ENCODE measurements at regions not wholly inside any gene's neighbourhood (a gene's known extent, or its start where the extent isn't known, plus 50 kb on each side); places are given as distances from the start of the nearest gene placed in this dataset.

- Histone ChIP-seq H3K4me1 (ENCODE audit: insufficient read depth, low read length) (no peaks in the 10 kb centered on the region), H3K4me3 (ENCODE audit: low read length) (no peak overlapping the region), H3K9me3 (ENCODE audit: insufficient read depth, low read depth, low read length) (no peaks in the 10 kb centered on the region), H3K27me3 (ENCODE audit: insufficient read depth, low read length) (no peaks in the 10 kb centered on the region), H3K27ac (ENCODE audit: low read length) (no peak overlapping the region), H3K36me3 (ENCODE audit: insufficient read depth, low read depth, low read length) (no peaks in the 10 kb centered on the region), H3K9ac (ENCODE audit: low read depth, low read length) (no peak overlapping the region)
Observed at GRCh38 chr5:8634219-8634618, 765.3 kb downstream of the MTRR start.

- Histone ChIP-seq H3K9ac (ENCODE audit: low read depth, low read length) (no peak overlapping the region), H3K9me3 (ENCODE audit: insufficient read depth, low read depth, low read length) (no peaks in the 10 kb centered on the region), H3K36me3 (ENCODE audit: insufficient read depth, low read depth, low read length) (no peaks in the 10 kb centered on the region), H3K27me3 (ENCODE audit: insufficient read depth, low read length) (no peaks in the 10 kb centered on the region), H3K27ac (ENCODE audit: low read length) (no peak overlapping the region), H3K4me1 (ENCODE audit: insufficient read depth, low read length) (no peaks in the 10 kb centered on the region), H3K4me3 (ENCODE audit: low read length) (no peak overlapping the region)
Observed at GRCh38 chr5:8641786-8642505, 773.0 kb downstream of the MTRR start.

GRCh38 chr5:8644377-8644776 lies 775.4 kb downstream of the MTRR start:
- H3K27me3 ChIP-seq (ENCODE audit: insufficient read depth, low read length) = no peaks in the 10 kb centered on the region
- no peaks in the 10 kb centered on the region for H3K4me1 ChIP-seq (ENCODE audit: insufficient read depth, low read length)
- H3K9ac ChIP-seq (ENCODE audit: low read depth, low read length) = no peak overlapping the region
- H3K36me3 ChIP-seq (ENCODE audit: insufficient read depth, low read depth, low read length) = no peaks in the 10 kb centered on the region
- H3K4me3 ChIP-seq (ENCODE audit: low read length) = no peak overlapping the region
- no peak overlapping the region for H3K27ac ChIP-seq (ENCODE audit: low read length)
- no peaks in the 10 kb centered on the region for H3K9me3 ChIP-seq (ENCODE audit: insufficient read depth, low read depth, low read length)

- H3K4me3 ChIP-seq (ENCODE audit: low read length) = no peak overlapping the region
- H3K36me3 ChIP-seq (ENCODE audit: insufficient read depth, low read depth, low read length) = no peaks in the 10 kb centered on the region
- no peaks in the 10 kb centered on the region for H3K9me3 ChIP-seq (ENCODE audit: insufficient read depth, low read depth, low read length)
- no peak overlapping the region for H3K27ac ChIP-seq (ENCODE audit: low read length)
- H3K27me3 ChIP-seq (ENCODE audit: insufficient read depth, low read length) = no peaks in the 10 kb centered on the region
- H3K4me1 ChIP-seq (ENCODE audit: insufficient read depth, low read length) = no peaks in the 10 kb centered on the region
- no peak overlapping the region for H3K9ac ChIP-seq (ENCODE audit: low read depth, low read length)
Observed at GRCh38 chr5:8647111-8647510, 778.2 kb downstream of the MTRR start.

GRCh38 chr5:8650186-8650585 lies 781.2 kb downstream of the MTRR start:
- Histone ChIP-seq H3K9me3 (ENCODE audit: insufficient read depth, low read depth, low read length) (no peaks in the 10 kb centered on the region), H3K4me1 (ENCODE audit: insufficient read depth, low read length) (no peaks in the 10 kb centered on the region), H3K9ac (ENCODE audit: low read depth, low read length) (no peak overlapping the region), H3K4me3 (ENCODE audit: low read length) (no peak overlapping the region), H3K36me3 (ENCODE audit: insufficient read depth, low read depth, low read length) (no peaks in the 10 kb centered on the region), H3K27me3 (ENCODE audit: insufficient read depth, low read length) (no peaks in the 10 kb centered on the region), H3K27ac (ENCODE audit: low read length) (no peak overlapping the region)

- Histone ChIP-seq H3K27ac (ENCODE audit: low read length) (no peak overlapping the region), H3K9me3 (ENCODE audit: insufficient read depth, low read depth, low read length) (no peaks in the 10 kb centered on the region), H3K27me3 (ENCODE audit: insufficient read depth, low read length) (no peaks in the 10 kb centered on the region), H3K9ac (ENCODE audit: low read depth, low read length) (no peak overlapping the region), H3K4me3 (ENCODE audit: low read length) (no peak overlapping the region), H3K36me3 (ENCODE audit: insufficient read depth, low read depth, low read length) (no peaks in the 10 kb centered on the region), H3K4me1 (ENCODE audit: insufficient read depth, low read length) (no peaks in the 10 kb centered on the region)
Observed at GRCh38 chr5:8660133-8660893, 791.4 kb downstream of the MTRR start.

- no peak overlapping the region for H3K27ac ChIP-seq (ENCODE audit: low read length)
- H3K4me1 ChIP-seq (ENCODE audit: insufficient read depth, low read length) = no peaks in the 10 kb centered on the region
- no peaks in the 10 kb centered on the region for H3K36me3 ChIP-seq (ENCODE audit: insufficient read depth, low read depth, low read length)
- H3K27me3 ChIP-seq (ENCODE audit: insufficient read depth, low read length) = no peaks in the 10 kb centered on the region
- no peak overlapping the region for H3K9ac ChIP-seq (ENCODE audit: low read depth, low read length)
- H3K9me3 ChIP-seq (ENCODE audit: insufficient read depth, low read depth, low read length) = no peaks in the 10 kb centered on the region
- no peak overlapping the region for H3K4me3 ChIP-seq (ENCODE audit: low read length)
Observed at GRCh38 chr5:8663374-8663773, 794.4 kb downstream of the MTRR start.

- Histone ChIP-seq H3K27ac (ENCODE audit: low read length) (no peak overlapping the region), H3K9me3 (ENCODE audit: insufficient read depth, low read depth, low read length) (no peaks in the 10 kb centered on the region), H3K9ac (ENCODE audit: low read depth, low read length) (no peak overlapping the region), H3K4me3 (ENCODE audit: low read length) (no peak overlapping the region), H3K27me3 (ENCODE audit: insufficient read depth, low read length) (no peaks in the 10 kb centered on the region), H3K36me3 (ENCODE audit: insufficient read depth, low read depth, low read length) (no peaks in the 10 kb centered on the region), H3K4me1 (ENCODE audit: insufficient read depth, low read length) (no peaks in the 10 kb centered on the region; the same call in 1 of the 2 replicates)
Observed at GRCh38 chr5:8675182-8675581, 806.2 kb downstream of the MTRR start.

- H3K4me1 ChIP-seq (ENCODE audit: insufficient read depth, low read length) = no peaks in the 10 kb centered on the region
- no peaks in the 10 kb centered on the region for H3K27me3 ChIP-seq (ENCODE audit: insufficient read depth, low read length)
- no peaks in the 10 kb centered on the region for H3K9me3 ChIP-seq (ENCODE audit: insufficient read depth, low read depth, low read length)
- no peaks in the 10 kb centered on the region for H3K36me3 ChIP-seq (ENCODE audit: insufficient read depth, low read depth, low read length)
- H3K9ac ChIP-seq (ENCODE audit: low read depth, low read length) = no peak overlapping the region
- H3K27ac ChIP-seq (ENCODE audit: low read length) = no peak overlapping the region
- H3K4me3 ChIP-seq (ENCODE audit: low read length) = no peak overlapping the region
Observed at GRCh38 chr5:8676695-8677094, 807.7 kb downstream of the MTRR start.

GRCh38 chr5:8682381-8682780 lies 813.4 kb downstream of the MTRR start:
- Histone ChIP-seq H3K9me3 (ENCODE audit: insufficient read depth, low read depth, low read length) (no peaks in the 10 kb centered on the region), H3K4me1 (ENCODE audit: insufficient read depth, low read length) (no peaks in the 10 kb centered on the region), H3K27ac (ENCODE audit: low read length) (no peak overlapping the region), H3K9ac (ENCODE audit: low read depth, low read length) (no peak overlapping the region), H3K36me3 (ENCODE audit: insufficient read depth, low read depth, low read length) (no peaks in the 10 kb centered on the region), H3K4me3 (ENCODE audit: low read length) (no peak overlapping the region), H3K27me3 (ENCODE audit: insufficient read depth, low read length) (no peaks in the 10 kb centered on the region)

GRCh38 chr5:8683496-8683895 lies 814.5 kb downstream of the MTRR start:
- Histone ChIP-seq H3K9ac (ENCODE audit: low read depth, low read length) (no peak overlapping the region), H3K4me3 (ENCODE audit: low read length) (no peak overlapping the region), H3K27ac (ENCODE audit: low read length) (no peak overlapping the region)

GRCh38 chr5:8685704-8686103 lies 816.8 kb downstream of the MTRR start:
- no peaks in the 10 kb centered on the region for H3K9me3 ChIP-seq (ENCODE audit: insufficient read depth, low read depth, low read length)
- no peaks in the 10 kb centered on the region for H3K36me3 ChIP-seq (ENCODE audit: insufficient read depth, low read depth, low read length)
- no peaks in the 10 kb centered on the region for H3K27me3 ChIP-seq (ENCODE audit: insufficient read depth, low read length)
- no peak overlapping the region for H3K27ac ChIP-seq (ENCODE audit: low read length)
- H3K4me1 ChIP-seq (ENCODE audit: insufficient read depth, low read length) = peaks cover 6% of the 10 kb centered on the region; the same call in 1 of the 2 replicates
- no peak overlapping the region for H3K9ac ChIP-seq (ENCODE audit: low read depth, low read length)
- no peak overlapping the region for H3K4me3 ChIP-seq (ENCODE audit: low read length)

More at GRCh38 chr5:8683496-8683895, 814.5 kb downstream of the MTRR start:
- H3K36me3 ChIP-seq (ENCODE audit: insufficient read depth, low read depth, low read length) = no peaks in the 10 kb centered on the region
- H3K4me1 ChIP-seq (ENCODE audit: insufficient read depth, low read length) = no peaks in the 10 kb centered on the region
- no peaks in the 10 kb centered on the region for H3K9me3 ChIP-seq (ENCODE audit: insufficient read depth, low read depth, low read length)
- no peaks in the 10 kb centered on the region for H3K27me3 ChIP-seq (ENCODE audit: insufficient read depth, low read length)
